Astrocyte of the spinal cord (primary cell): ENCODE measurements at regions not wholly inside any gene's neighbourhood (a gene's known extent, or its start where the extent isn't known, plus 50 kb on each side); places are given as distances from the start of the nearest gene placed in this dataset.

Experiments
- DNase-seq: peaks from one replicate; pipeline ENCODE4 v3.0.0; 2011; ENCODE audit warnings: low read depth, low spot score
- H3K4me3 ChIP-seq: 2 replicates; pipeline ENCODE4 v1.5.1; 2011; ENCODE audit warnings: low read depth, mild to moderate bottlenecking, low read length, moderate library complexity
- CTCF ChIP-seq: IDR thresholded peaks from 2 replicates; pipeline ENCODE4 v1.5.1; 2012; ENCODE audit warnings: low read depth, mild to moderate bottlenecking, low read length, inconsistent platforms
- in situ Hi-C: cut with HindIII; loops from 2 replicates; pipeline ENCODE4 v1.10.0; 2017; ENCODE audit warnings: low sequenced_read_pairs

DNA sequence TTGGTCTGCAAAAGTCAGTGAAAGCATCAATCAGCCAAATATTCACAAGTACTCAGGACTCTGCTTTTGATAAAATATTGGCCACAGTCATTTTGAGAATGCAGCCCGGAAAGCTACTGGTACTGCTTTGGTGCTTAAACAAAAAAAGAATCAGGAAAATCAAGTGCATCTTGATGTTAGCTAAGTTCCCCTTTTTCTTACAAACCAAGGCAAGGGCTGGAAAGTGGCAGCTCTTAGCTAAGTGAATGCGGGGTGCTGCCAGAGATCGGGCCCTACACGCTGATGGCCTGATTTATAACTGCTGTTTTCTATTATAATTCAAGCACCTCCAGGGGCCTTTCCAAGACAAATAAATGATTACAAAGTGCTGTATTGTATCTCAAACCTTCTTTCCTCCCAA lies 136.8 kb upstream of the MGMT start:
- no peak for TF ChIP-seq CTCF
- in situ Hi-C loops, result no loop called here
- H3K4me3 ChIP-seq, result no peak overlapping the region
- no peak for DNase-seq

DNA sequence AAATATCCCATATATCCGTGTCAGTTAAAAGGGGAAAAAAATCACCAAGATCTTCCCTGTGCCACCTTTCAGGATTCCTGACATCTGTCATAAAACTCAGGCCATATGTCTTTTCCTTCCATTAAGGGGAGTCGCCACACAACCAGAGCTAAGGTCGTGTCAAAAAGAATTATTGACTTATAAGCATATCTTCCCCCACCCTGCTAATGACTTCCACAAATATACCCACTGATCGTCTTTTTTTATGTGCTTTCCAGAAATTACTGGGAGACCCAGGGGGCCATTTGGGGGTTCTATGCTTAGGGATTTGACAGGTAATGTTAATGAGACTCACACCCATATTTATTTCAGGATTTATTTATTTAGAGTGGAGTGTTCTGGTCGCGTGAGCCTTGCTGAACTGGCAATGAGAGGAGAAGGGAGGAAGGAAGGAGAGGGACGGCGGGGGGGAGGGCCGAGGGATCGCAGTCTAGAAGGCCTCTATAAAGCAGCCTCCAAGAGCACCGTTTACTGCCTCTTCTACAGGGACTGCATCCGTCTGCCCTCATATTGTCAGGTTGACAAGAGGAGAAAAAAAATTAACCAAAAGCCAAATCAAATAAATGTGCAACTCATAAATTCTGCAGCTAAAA lies 135.7 kb upstream of the MGMT start:
- no peak for TF ChIP-seq CTCF
- in situ Hi-C loops, result no loop called here
- H3K4me3 ChIP-seq, result no peak overlapping the region
- no peak for DNase-seq

DNA sequence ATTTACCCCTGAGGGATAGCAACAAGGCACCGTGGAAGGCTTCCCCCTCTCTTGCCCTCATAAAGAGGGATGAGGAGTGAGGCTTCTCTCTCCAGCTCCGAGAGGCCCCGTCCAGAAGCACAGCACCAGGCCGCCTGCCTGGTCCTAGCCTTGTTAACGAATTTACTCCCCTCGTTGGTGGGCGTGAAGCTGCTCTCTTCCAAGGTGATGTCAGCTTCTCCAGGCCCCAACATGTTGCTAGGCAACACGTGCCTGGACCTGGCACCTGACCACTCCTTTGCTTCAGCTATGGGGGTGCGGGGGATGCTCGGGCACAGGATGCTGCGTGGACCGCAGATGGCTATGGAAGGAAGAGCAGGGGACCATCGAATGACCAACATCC lies 135.2 kb upstream of the MGMT start:
- H3K4me3 ChIP-seq, result no peak overlapping the region
- no peak for DNase-seq
- in situ Hi-C loops, result no loop called here
- TF ChIP-seq CTCF, result no peak

GRCh38 chr10:129332476-129332875 lies 134.6 kb upstream of the MGMT start:
- TF ChIP-seq CTCF, result peak; percentile 20
- no peak overlapping the region for H3K4me3 ChIP-seq
- no peak for DNase-seq
- in situ Hi-C loops, result no loop called here

DNA sequence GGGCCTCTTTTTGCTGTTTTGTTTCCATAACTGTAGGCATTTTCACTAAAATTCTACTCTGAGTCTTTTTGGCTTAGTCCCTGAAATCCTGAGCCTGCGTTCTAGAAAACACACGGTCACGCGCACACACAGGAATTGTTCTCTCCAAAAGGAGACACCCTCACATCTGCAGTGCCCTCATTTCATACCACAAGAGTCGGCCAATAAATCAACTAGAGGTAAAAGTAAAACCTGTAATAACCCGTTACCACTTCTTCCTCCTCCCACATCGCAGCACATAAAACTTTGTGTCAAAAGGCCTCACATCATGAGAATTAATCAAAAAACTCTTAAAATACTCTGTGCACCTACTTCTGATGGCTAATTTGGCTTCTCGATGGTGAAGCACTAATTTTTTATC lies 133.3 kb upstream of the MGMT start:
- DNase-seq, result no peak
- H3K4me3 ChIP-seq, result no peak overlapping the region
- TF ChIP-seq CTCF, result no peak
- in situ Hi-C loops, result no loop called here

GRCh38 chr10:129334266-129334665 lies 132.8 kb upstream of the MGMT start:
- in situ Hi-C loops, result no loop called here
- H3K4me3 ChIP-seq, result no peak overlapping the region

More at GRCh38 chr10:129334266-129334665, 132.8 kb upstream of the MGMT start:
- TF ChIP-seq CTCF, result no peak
- DNase-seq, result no peak
